Calu3 (cell line): ENCODE measurements at regions not wholly inside any gene's neighbourhood (a gene's known extent, or its start where the extent isn't known, plus 50 kb on each side); places are given as distances from the start of the nearest gene placed in this dataset.
"Not testable (repeated sequence)": the region's sequence is repeated elsewhere in the genome, so short reads cannot be mapped to it uniquely, and the experiment has no call there.

Experiments used
- BruUV-seq: library from RNA; stranded (reverse); fragments of 400-500 nt; replicated peaks from 2 replicates; lab custom pipeline; 2021; lab: Mats Ljungman, UMichigan
- CTCF ChIA-PET: fragments of 300-600 bp; sonication (Branson Sonifier 250); formaldehyde crosslinking; loops from one replicate; lab custom pipeline; 2022; ENCODE audit warnings: antibody characterized with exemption; lab: Charles Lee
- DNase-seq: peaks from one replicate; pipeline ENCODE4 v3.0.0; 2022
- H3K27ac Mint-ChIP-seq: one replicate; pipeline ENCODE4 v1.8.0; 2022; ENCODE audit warnings: mixed read lengths; ENCODE audit not compliant: unreplicated experiment
- H3K27me3 Mint-ChIP-seq: one replicate; pipeline ENCODE4 v1.8.0; 2022; ENCODE audit warnings: mixed read lengths; ENCODE audit not compliant: unreplicated experiment
- H3K36me3 Mint-ChIP-seq: one replicate; pipeline ENCODE4 v1.8.0; 2022; ENCODE audit warnings: mild to moderate bottlenecking, moderate library complexity, mixed read lengths; ENCODE audit not compliant: insufficient read depth, unreplicated experiment
- H3K4me1 Mint-ChIP-seq: one replicate; pipeline ENCODE4 v1.8.0; 2022; ENCODE audit warnings: mild to moderate bottlenecking, low read depth, mixed read lengths; ENCODE audit not compliant: unreplicated experiment
- H3K4me3 Mint-ChIP-seq: one replicate; pipeline ENCODE4 v1.8.0; 2022; ENCODE audit warnings: mild to moderate bottlenecking, low read depth, moderate library complexity, mixed read lengths; ENCODE audit not compliant: unreplicated experiment
- H3K9me3 Mint-ChIP-seq: one replicate; pipeline ENCODE4 v1.8.0; 2022; ENCODE audit warnings: low read depth, mixed read lengths; ENCODE audit not compliant: unreplicated experiment
- CTCF ChIP-seq: fragments of 200-600 bp; IDR thresholded peaks from one replicate; pipeline ENCODE4 v1.8.0; 2022; ENCODE audit warnings: antibody characterized with exemption; ENCODE audit not compliant: unreplicated experiment
- intact Hi-C: fragments of 100-400 bp; cut with micrococcal nuclease; formaldehyde crosslinking; loops from one replicate; pipeline ENCODE4 v1.10.0; 2022; ENCODE audit not compliant: unreplicated experiment

GRCh38 chr13:84088996-84089395, 206.7 kb upstream of the SLITRK1 start:
- intact Hi-C loops: no loop called here
- no peak for TF ChIP-seq CTCF
- Mint-ChIP-seq H3K4me3 (no peak overlapping the region), H3K27ac (no peak overlapping the region), H3K27me3 (no peaks in the 10 kb centered on the region), H3K36me3 (no peaks in the 10 kb centered on the region), H3K9me3 (no peaks in the 10 kb centered on the region), H3K4me1 (no peaks in the 10 kb centered on the region)
- no TSS peak for BruUV-seq
- CTCF ChIA-PET: no interaction called here
- no peak for DNase-seq

DNA sequence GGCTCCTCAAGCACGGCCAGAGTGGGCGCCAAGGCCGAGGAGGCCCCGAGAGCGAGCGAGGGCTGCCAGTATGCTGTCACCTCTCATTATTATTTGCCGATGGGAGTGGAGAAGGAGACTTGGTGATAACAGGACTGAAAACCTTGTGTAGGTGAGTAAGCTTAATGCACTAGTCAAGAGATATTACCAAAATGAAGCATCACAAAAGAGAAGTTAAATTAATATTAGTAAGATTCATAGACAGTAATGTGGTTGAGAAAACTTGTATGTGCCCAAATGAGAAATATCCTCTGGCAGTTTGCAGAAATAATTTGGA, 204.5 kb upstream of the SLITRK1 start:
- Mint-ChIP-seq H3K4me1 (no peaks in the 10 kb centered on the region), H3K27me3 (no peaks in the 10 kb centered on the region), H3K27ac (no peak overlapping the region), H3K4me3 (no peak overlapping the region), H3K36me3 (no peaks in the 10 kb centered on the region), H3K9me3 (no peaks in the 10 kb centered on the region)
- CTCF ChIA-PET: no interaction called here
- BruUV-seq: no TSS peak
- intact Hi-C loops: no loop called here
- TF ChIP-seq CTCF: no peak
- DNase-seq: no peak

DNA sequence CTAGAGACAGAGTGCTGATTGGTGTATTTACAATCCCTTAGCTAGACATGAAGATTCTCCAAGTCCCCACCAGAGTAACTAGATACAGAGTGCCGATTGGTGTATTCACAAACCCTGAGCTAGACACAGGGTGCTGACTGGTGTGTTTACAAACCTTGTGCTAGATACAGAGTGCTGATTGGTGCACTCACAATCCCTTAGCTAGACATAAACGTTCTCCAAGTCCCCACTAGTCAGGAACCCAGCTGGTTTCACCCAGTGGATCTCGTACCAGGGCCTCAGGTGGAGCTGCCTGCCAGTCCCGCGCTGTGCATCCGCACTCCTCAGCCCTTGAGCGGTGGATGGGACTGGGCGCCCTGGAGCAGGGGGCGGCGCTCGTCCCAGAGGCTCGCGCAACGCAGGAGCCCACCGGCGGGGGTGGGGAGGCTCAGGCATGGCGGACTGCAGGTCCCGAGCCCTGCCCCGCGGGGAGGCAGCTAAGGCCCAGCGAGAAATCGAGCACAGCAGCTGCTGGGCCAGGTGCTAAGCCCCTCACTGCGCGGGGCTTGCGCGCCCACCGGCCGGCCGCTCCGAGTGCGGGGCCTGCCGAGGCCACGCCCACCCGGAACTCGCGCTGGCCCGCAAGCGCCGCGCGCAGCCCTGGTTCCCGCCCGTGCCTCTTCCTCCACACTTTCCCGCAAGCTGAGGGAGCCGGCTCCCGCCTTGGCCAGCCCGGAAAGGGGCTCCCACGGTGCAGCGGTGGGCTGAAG, 204.0 kb upstream of the SLITRK1 start:
- H3K4me3 Mint-ChIP-seq, CTCF ChIA-PET, H3K36me3 Mint-ChIP-seq, DNase-seq, H3K9me3 Mint-ChIP-seq, intact Hi-C loops, H3K27ac Mint-ChIP-seq, H3K27me3 Mint-ChIP-seq, BruUV-seq, H3K4me1 Mint-ChIP-seq: not testable (repeated sequence)

DNA sequence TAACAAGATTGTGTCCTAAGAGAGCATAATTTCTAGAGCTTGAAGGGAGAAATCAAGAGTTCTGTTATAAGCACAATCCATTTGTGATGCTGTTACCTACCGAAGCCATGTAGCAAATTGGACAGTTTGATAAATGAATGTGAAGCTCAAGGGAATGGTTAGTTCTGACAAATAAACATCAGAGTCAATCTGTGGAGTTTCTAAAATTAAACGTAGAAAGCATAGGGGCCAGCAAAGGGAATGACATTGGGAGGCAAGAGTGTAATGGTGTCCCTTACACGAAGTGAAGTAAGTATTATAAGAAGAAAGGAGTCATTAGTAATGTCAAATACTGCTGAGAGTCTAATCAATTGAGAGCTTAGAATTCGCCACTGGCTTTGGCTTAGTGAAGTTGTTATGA, 200.2 kb upstream of the SLITRK1 start:
- intact Hi-C loops: no loop called here
- H3K4me1 Mint-ChIP-seq: no peaks in the 10 kb centered on the region
- CTCF ChIA-PET: no interaction called here
- H3K36me3 Mint-ChIP-seq: no peaks in the 10 kb centered on the region
- H3K27ac Mint-ChIP-seq: no peak overlapping the region
- no peak for DNase-seq
- TF ChIP-seq CTCF: no peak
- H3K9me3 Mint-ChIP-seq: no peaks in the 10 kb centered on the region
- H3K4me3 Mint-ChIP-seq: no peak overlapping the region
- no TSS peak for BruUV-seq
- H3K27me3 Mint-ChIP-seq: no peaks in the 10 kb centered on the region

- H3K9me3 Mint-ChIP-seq: no peaks in the 10 kb centered on the region
- H3K4me1 Mint-ChIP-seq: no peaks in the 10 kb centered on the region
- BruUV-seq: no TSS peak
- TF ChIP-seq CTCF: no peak
- CTCF ChIA-PET: no interaction called here
- no peaks in the 10 kb centered on the region for H3K36me3 Mint-ChIP-seq
- H3K27me3 Mint-ChIP-seq: no peaks in the 10 kb centered on the region
- H3K4me3 Mint-ChIP-seq: no peak overlapping the region
- H3K27ac Mint-ChIP-seq: no peak overlapping the region
- DNase-seq: no peak
- intact Hi-C loops: no loop called here
These were observed 198.7 kb upstream of the SLITRK1 start for GRCh38 chr13:84080748-84081530.
